SK-N-SH (cell line): ENCODE measurements at regions not wholly inside any gene's neighbourhood (a gene's known extent, or its start where the extent isn't known, plus 50 kb on each side); places are given as distances from the start of the nearest gene placed in this dataset.

Experiments
- CTCF ChIA-PET: fragments of 300-600, 350-600 bp; formaldehyde crosslinking; extraction: SDS; loops from one replicate; lab custom pipeline; 2021; lab: Yijun Ruan, JAX
- POLR2A ChIA-PET: fragments of 350-600 bp; sonication (Branson Sonifier 250); formaldehyde crosslinking; extraction: SDS; loops from one replicate; lab custom pipeline; 2020; ENCODE audit warnings: antibody characterized with exemption, inconsistent platforms; lab: Yijun Ruan, JAX
- DNase-seq: peaks from one replicate; pipeline ENCODE4 v3.0.0; 2012
- H2AFZ ChIP-seq: fragments of 200-600 bp; sonication (generic); 2 replicates; pipeline ENCODE4 v1.8.1; 2016; ENCODE audit warnings: antibody characterized with exemption, mild to moderate bottlenecking, low read depth
- H3F3A ChIP-seq: fragments of 200-600 bp; sonication (generic); replicated peaks from 2 replicates; pipeline ENCODE3; 2016; ENCODE audit warnings: antibody characterized with exemption, mild to moderate bottlenecking; ENCODE audit not compliant: insufficient read depth
- H3K27ac ChIP-seq, 2 experiments: fragments of 200-500 bp in 1 of 2; fragments of 200-600 bp in 1 of 2; sonication (Bioruptor generic) in 1 of 2; sonication (generic), shearing (Covaris generic) in 1 of 2; 2 replicates each; pipeline versions ENCODE4 v1.5.1 to v1.6.1; 2014 to 2016; ENCODE audit warnings: low read depth in 2 of 2, inconsistent platforms in 1 of 2, low read length in 1 of 2, mild to moderate bottlenecking in 1 of 2, mixed read lengths in 1 of 2
- H3K27me3 ChIP-seq: fragments of 200-600 bp; sonication (generic), shearing (Covaris generic); 2 replicates; pipeline ENCODE4 v1.6.1; 2016; ENCODE audit warnings: mixed run types; ENCODE audit not compliant: insufficient read depth
- H3K36me3 ChIP-seq, 2 experiments: fragments of 200-500 bp in 1 of 2; fragments of 200-600 bp in 1 of 2; sonication (Bioruptor generic) in 1 of 2; sonication (generic) in 1 of 2; replicated peaks in 1 of 2; 2 replicates each; pipeline versions ENCODE3 to v1.5.1; 2014 to 2016; ENCODE audit warnings: low read length in 1 of 2, mild to moderate bottlenecking in 1 of 2; ENCODE audit not compliant: insufficient read depth in 2 of 2, control insufficient read depth in 1 of 2
- H3K4me1 ChIP-seq, 2 experiments: fragments of 200-500 bp in 1 of 2; fragments of 200-600 bp in 1 of 2; sonication (Bioruptor generic) in 1 of 2; sonication (generic), shearing (Covaris generic) in 1 of 2; 2 replicates each; pipeline versions ENCODE4 v1.5.1 to v1.6.1; 2014 to 2016; ENCODE audit warnings: low read depth in 1 of 2, low read length in 1 of 2, mixed run types in 1 of 2; ENCODE audit not compliant: insufficient read depth in 2 of 2, control insufficient read depth in 1 of 2
- H3K4me2 ChIP-seq: fragments of 200-600 bp; sonication (generic), shearing (Covaris generic); 2 replicates; pipeline ENCODE4 v1.6.1; 2017; ENCODE audit warnings: mixed run types
- H3K4me3 ChIP-seq, 2 experiments: fragments of 200-500 bp in 1 of 2; fragments of 200-600 bp in 1 of 2; sonication (Bioruptor generic) in 1 of 2; sonication (generic), shearing (Covaris generic) in 1 of 2; 2 replicates each; pipeline versions ENCODE4 v1.5.1 to v1.8.1; 2014 to 2016; ENCODE audit warnings: low read depth in 2 of 2, inconsistent platforms in 1 of 2, low read length in 1 of 2, mild to moderate bottlenecking in 1 of 2, mixed read lengths in 1 of 2, moderate library complexity in 1 of 2
- H3K79me2 ChIP-seq: fragments of 200-600 bp; sonication (generic); 2 replicates; pipeline ENCODE4 v1.8.1; 2017; ENCODE audit warnings: mild to moderate bottlenecking; ENCODE audit not compliant: insufficient read depth
- H3K9ac ChIP-seq: fragments of 200-600 bp; sonication (generic); 2 replicates; pipeline ENCODE4 v1.6.1; 2017; ENCODE audit warnings: mixed run types
- H3K9me2 ChIP-seq: fragments of 200-600 bp; sonication (generic); 2 replicates; pipeline ENCODE4 v1.6.1; 2017; ENCODE audit warnings: mixed run types
- H3K9me3 ChIP-seq: fragments of 200-600 bp; sonication (generic); 2 replicates; pipeline ENCODE4 v1.6.1; 2017; ENCODE audit warnings: mixed run types, mild to moderate bottlenecking, moderate library complexity
- H4K20me1 ChIP-seq: fragments of 200-600 bp; sonication (generic); 2 replicates; pipeline ENCODE4 v1.6.1; 2017; ENCODE audit warnings: mild to moderate bottlenecking, mixed run types; ENCODE audit not compliant: insufficient read depth
- ELF1 ChIP-seq: IDR thresholded peaks from 2 replicates; pipeline ENCODE4 v1.4.0; 2012
- EZH2phosphoT487 ChIP-seq: fragments of 200-600 bp; sonication (generic); IDR thresholded peaks from 2 replicates; pipeline ENCODE4 v1.6.1; 2017; ENCODE audit warnings: low read depth, mixed run types, mild to moderate bottlenecking, antibody characterized with exemption, moderate library complexity, borderline replicate concordance
- GATA2 ChIP-seq: sonication (generic); formaldehyde crosslinking; IDR thresholded peaks from 2 replicates; pipeline ENCODE4 v1.5.0; 2020; ENCODE audit warnings: mild to moderate bottlenecking, missing genetic modification reagents
- IRF3 ChIP-seq: fragments of 150-350 bp; IDR thresholded peaks from 2 replicates; pipeline ENCODE4 v1.6.1; 2016; ENCODE audit warnings: mild to moderate bottlenecking, low read depth, low read length
- MAX ChIP-seq: IDR thresholded peaks from 2 replicates; pipeline ENCODE4 v1.4.0; 2012; ENCODE audit warnings: low read depth
- MEF2A ChIP-seq: IDR thresholded peaks from 2 replicates; pipeline ENCODE4 v1.4.0; 2012; ENCODE audit warnings: low read depth, borderline replicate concordance
- MXI1 ChIP-seq: IDR thresholded peaks from 2 replicates; pipeline ENCODE4 v1.6.1; 2012; ENCODE audit warnings: mild to moderate bottlenecking, low read depth, low read length, improper control_type of control experiment
- NFIC ChIP-seq: IDR thresholded peaks from 2 replicates; pipeline ENCODE4 v1.4.0; 2012; ENCODE audit warnings: borderline replicate concordance
- POLR2AphosphoS5 ChIP-seq: IDR thresholded peaks from 2 replicates; pipeline ENCODE4 v1.6.1; 2012; ENCODE audit warnings: low read depth, low read length
- RFX5 ChIP-seq: IDR thresholded peaks from 2 replicates; pipeline ENCODE4 v1.6.1; 2012; ENCODE audit warnings: mild to moderate bottlenecking, improper control_type of control experiment, low read length
- RXRA ChIP-seq: IDR thresholded peaks from 2 replicates; pipeline ENCODE4 v1.4.0; 2012; ENCODE audit warnings: low read depth, mild to moderate bottlenecking, borderline replicate concordance
- SIN3A ChIP-seq: IDR thresholded peaks from 2 replicates; pipeline ENCODE4 v1.6.1; 2012; ENCODE audit warnings: low read depth, mild to moderate bottlenecking, low read length, moderate library complexity, borderline replicate concordance
- SMC3 ChIP-seq: IDR thresholded peaks from 2 replicates; pipeline ENCODE4 v1.6.1; 2012; ENCODE audit warnings: low read depth, low read length, improper control_type of control experiment
- TAF1 ChIP-seq: IDR thresholded peaks from 2 replicates; pipeline ENCODE4 v1.6.1; 2012; ENCODE audit warnings: low read depth, mild to moderate bottlenecking, low read length, moderate library complexity, borderline replicate concordance
- USF1 ChIP-seq: IDR thresholded peaks from 2 replicates; pipeline ENCODE4 v1.4.0; 2012; ENCODE audit warnings: low read depth, borderline replicate concordance
- USF2 ChIP-seq: fragments of 150-350 bp; IDR thresholded peaks from 2 replicates; pipeline ENCODE4 v1.6.1; 2017; ENCODE audit warnings: antibody characterized with exemption, low read length, low read depth, borderline replicate concordance
- YY1 ChIP-seq: IDR thresholded peaks from 2 replicates; pipeline ENCODE4 v1.4.0; 2012; ENCODE audit warnings: low read depth, mild to moderate bottlenecking
- ZBTB33 ChIP-seq: IDR thresholded peaks from 2 replicates; pipeline ENCODE4 v1.4.0; 2012; ENCODE audit warnings: low read depth, borderline replicate concordance
- WGBS: methylation state at CpG from one replicate; pipeline ENCODE4 v1.1.6; 2017; ENCODE audit warnings: low lambda C conversion rate; 5-methylcytosine and 5-hydroxymethylcytosine counted together

- Histone ChIP-seq H3K27ac (no peak overlapping the region), H4K20me1 (no peaks in the 10 kb centered on the region), H3K9me3 (0 out of 2 replicates have a peak, but pooled peaks cover 3% of the 10 kb centered on the region), H3K4me1 (no peaks in the 10 kb centered on the region), H3K4me3 (no peak overlapping the region), H2AFZ (no peak overlapping the region), H3F3A (no peaks in the 10 kb centered on the region), H3K9me2 (no peaks in the 10 kb centered on the region), H3K79me2 (no peaks in the 10 kb centered on the region), H3K27me3 (no peaks in the 10 kb centered on the region), H3K4me2 (no peak overlapping the region), H3K9ac (no peak overlapping the region), H3K36me3 (no peaks in the 10 kb centered on the region)
- WGBS = 0% methylated on average over 1 of the region's 1 CpG
- TF ChIP-seq YY1 = no peak
- no peak for TF ChIP-seq MAX
- no peak for TF ChIP-seq GATA2 (CRISPR knock-in tag)
- TF ChIP-seq USF2 = no peak
- no peak for TF ChIP-seq POLR2AphosphoS5
- TF ChIP-seq TAF1 = no peak
- POLR2A ChIA-PET = no interaction called here
- CTCF ChIA-PET = interaction anchor here (1.4 kb wide), 1 partner anchor 23 kb away, joined by 3 read pairs; no protein-coding TSS in a partner anchor
- DNase-seq = no peak
These were observed 809.6 kb upstream of the API5 start for GRCh38 chr11:42502151-42502550.

GRCh38 chr11:42521994-42522393, 789.8 kb upstream of the API5 start:
- H3K4me3 ChIP-seq = no peak overlapping the region
- no peak overlapping the region for H2AFZ ChIP-seq
- ChIA-PET CTCF (no interaction called here), POLR2A (no interaction called here)
- WGBS = 18% methylated on average over 4 of the region's 4 CpGs
- no peaks in the 10 kb centered on the region for H3K27me3 ChIP-seq
- no peak overlapping the region for H3K4me2 ChIP-seq
- H3K9ac ChIP-seq = no peak overlapping the region
- H3K27ac ChIP-seq = no peak overlapping the region
- H3K79me2 ChIP-seq = no peaks in the 10 kb centered on the region
- TF ChIP-seq TAF1 (no peak), SMC3 (no peak), YY1 (no peak), RXRA (no peak), MAX (no peak), ELF1 (no peak), SIN3A (no peak), NFIC (no peak), USF1 (no peak), MXI1 (no peak), ZBTB33 (no peak), EZH2phosphoT487 (no peak), IRF3 (no peak), MEF2A (no peak), RFX5 (no peak)
- TF ChIP-seq, all 33 proteins: peak for 0
- Histone ChIP-seq H3F3A (no peaks in the 10 kb centered on the region), H3K9me2 (no peaks in the 10 kb centered on the region), H3K9me3 (no peaks in the 10 kb centered on the region), H3K36me3 (no peaks in the 10 kb centered on the region), H3K4me1 (peaks cover 0 to 3% of the 10 kb centered on the region in 2 experiments; a peak in 1 of 4 replicates), H4K20me1 (no peaks in the 10 kb centered on the region)
- DNase-seq = no peak
